ENCODE measurements at regions not wholly inside any gene's neighbourhood (a gene's known extent, or its start where the extent isn't known, plus 50 kb on each side); places are given as distances from the start of the nearest gene placed in this dataset.

- no peak for TF ChIP-seq SMC3 (conservative IDR thresholded peaks at IDR 0.05; ENCODE audit: insufficient read depth, low read depth, low read length)
- no peak for TF ChIP-seq ZNF165 (CRISPR knock-in tag; IDR thresholded peaks at IDR 0.05; ENCODE audit: borderline replicate concordance)
- TF ChIP-seq ZBTB43 (CRISPR knock-in tag; IDR thresholded peaks at IDR 0.05) = no peak
- no peak for TF ChIP-seq CTCF (IDR thresholded peaks at IDR 0.05 in 2 of 3, conservative IDR thresholded peaks at IDR 0.05 in 1 of 3; ENCODE audit: insufficient read depth in 2 of 3, low read depth in 1 of 3, low read length in 3 of 3)
- no peak for TF ChIP-seq ZKSCAN1 (IDR thresholded peaks at IDR 0.05; ENCODE audit: low read depth, low read length)
- TF ChIP-seq HNRNPLL (IDR thresholded peaks at IDR 0.05; ENCODE audit: low read depth, low read length, poor library complexity, severe bottlenecking) = no peak
- TF ChIP-seq ZBTB33 (CRISPR knock-in tag; IDR thresholded peaks at IDR 0.05) = no peak
- no peak for TF ChIP-seq FOXK2 (conservative IDR thresholded peaks at IDR 0.05 in 1 of 2, IDR thresholded peaks at IDR 0.05 in 1 of 2; ENCODE audit: low read depth in 2 of 2)
- no peak for TF ChIP-seq CHD1 (IDR thresholded peaks at IDR 0.05; ENCODE audit: low read length)
- no peak for TF ChIP-seq REST (IDR thresholded peaks at IDR 0.05; ENCODE audit: borderline replicate concordance)
- TF ChIP-seq REST (CRISPR knock-in tag; IDR thresholded peaks at IDR 0.05; ENCODE audit: low read depth) = no peak
- TF ChIP-seq GTF2F1 (IDR thresholded peaks at IDR 0.05; ENCODE audit: low read depth, low read length) = no peak
Observed at GRCh38 chr14:104369208-104369607, 210.4 kb upstream of the C14orf180 start.

All from K562 (cell line).